HG03066 (cell line): ENCODE measurements at regions not wholly inside any gene's neighbourhood (a gene's known extent, or its start where the extent isn't known, plus 50 kb on each side); places are given as distances from the start of the nearest gene placed in this dataset.
"Not testable (repeated sequence)": the region's sequence is repeated elsewhere in the genome, so short reads cannot be mapped to it uniquely, and the experiment has no call there.

Experiments
- ATAC-seq: cut with Tn5 transposase; IDR thresholded peaks from one replicate; pipeline ENCODE4 v1.9.1; 2021; ENCODE audit warnings: low read depth; ENCODE audit not compliant: unreplicated experiment

- ATAC-seq = no peak
Observed at GRCh38 chr18:57887543-57888383, 84.6 kb upstream of the ATP8B1 start.

GRCh38 chr18:57885931-57886330 lies 82.8 kb upstream of the ATP8B1 start:
- ATAC-seq = no peak

- no peak for ATAC-seq
Observed at GRCh38 chr18:57882465-57882864, 79.3 kb upstream of the ATP8B1 start.

- peak; percentile 91 for ATAC-seq
Observed at GRCh38 chr18:57881818-57882413, 78.8 kb upstream of the ATP8B1 start.

- not testable (repeated sequence) for ATAC-seq
Observed at GRCh38 chr18:57879924-57880323, 76.8 kb upstream of the ATP8B1 start.

- no peak for ATAC-seq
Observed at GRCh38 chr18:57869221-57869620, 66.1 kb upstream of the ATP8B1 start.

- no peak for ATAC-seq
Observed at GRCh38 chr18:57866355-57866754, 63.2 kb upstream of the ATP8B1 start.

- no peak for ATAC-seq
Observed at GRCh38 chr18:57864615-57865121, 61.6 kb upstream of the ATP8B1 start.

- no peak for ATAC-seq
Observed at GRCh38 chr18:57863706-57864105, 60.6 kb upstream of the ATP8B1 start.

GRCh38 chr18:57859314-57859713 lies 56.2 kb upstream of the ATP8B1 start:
- ATAC-seq = no peak

GRCh38 chr18:57856557-57857280 lies 53.6 kb upstream of the ATP8B1 start:
- ATAC-seq = no peak

GRCh38 chr18:57856128-57856527 lies 53.0 kb upstream of the ATP8B1 start:
- ATAC-seq = no peak

- ATAC-seq = no peak
Observed at GRCh38 chr18:57855551-57855950, 52.4 kb upstream of the ATP8B1 start.

GRCh38 chr18:57854726-57855125 lies 51.6 kb upstream of the ATP8B1 start:
- ATAC-seq = no peak

GRCh38 chr18:57853864-57854263 lies 50.7 kb upstream of the ATP8B1 start:
- ATAC-seq = no peak

GRCh38 chr18:57853133-57853532 lies 50.0 kb upstream of the ATP8B1 start:
- ATAC-seq = no peak
